IMR-90 (cell line): ENCODE measurements at regions not wholly inside any gene's neighbourhood (a gene's known extent, or its start where the extent isn't known, plus 50 kb on each side); places are given as distances from the start of the nearest gene placed in this dataset.

ENCODE experiments used
- ATAC-seq: fragments of 200-7000 bp; cut with Tn5 transposase; 2 replicates; pipeline ENCODE4 v1.9.1; 2020; ENCODE audit warnings: low read depth, mild to moderate bottlenecking, moderate library complexity
- BruUV-seq: library from RNA; stranded (reverse); fragments of 400-500 nt; replicated peaks from 2 replicates; lab custom pipeline; 2021; lab: Mats Ljungman, UMichigan
- CTCF ChIA-PET: fragments of 300-600 bp; formaldehyde crosslinking; extraction: SDS; loops from one replicate; lab custom pipeline; 2021; ENCODE audit warnings: antibody characterized with exemption; lab: Yijun Ruan, JAX
- POLR2A ChIA-PET: fragments of 300-600 bp; sonication (Branson Sonifier 250); formaldehyde crosslinking; loops from one replicate; lab custom pipeline; 2022; ENCODE audit warnings: antibody characterized with exemption; ENCODE audit not compliant: unreplicated experiment; lab: Charles Lee
- DNase-seq: peaks from one replicate; pipeline ENCODE4 v3.0.0; 2013
- H2AFZ ChIP-seq: replicated peaks from 2 replicates; pipeline ENCODE3; 2013; ENCODE audit warnings: low read length, mild to moderate bottlenecking; ENCODE audit not compliant: poor library complexity
- H2AK5ac ChIP-seq: 2 replicates; pipeline ENCODE4 v1.6.1; 2013; ENCODE audit warnings: low read depth, low read length, inconsistent platforms
- H2AK9ac ChIP-seq: replicated peaks from 2 replicates; pipeline ENCODE3; 2013; ENCODE audit warnings: mild to moderate bottlenecking, low read depth, low read length, moderate library complexity; ENCODE audit not compliant: poor library complexity
- H2BK120ac ChIP-seq: 2 replicates; pipeline ENCODE4 v1.6.1; 2013; ENCODE audit warnings: low read depth, low read length, inconsistent platforms
- H2BK15ac ChIP-seq: 3 replicates; pipeline ENCODE4 v1.6.1; 2013; ENCODE audit warnings: low read depth, low read length, inconsistent platforms
- H2BK20ac ChIP-seq: 2 replicates; pipeline ENCODE4 v1.6.1; 2013; ENCODE audit warnings: low read depth, mild to moderate bottlenecking, inconsistent platforms, low read length, moderate library complexity
- H2BK5ac ChIP-seq: 2 replicates; pipeline ENCODE4 v1.6.1; 2013; ENCODE audit warnings: mild to moderate bottlenecking, low read depth, low read length, inconsistent platforms; ENCODE audit not compliant: poor library complexity, severe bottlenecking
- H3K14ac ChIP-seq: replicated peaks from 2 replicates; pipeline ENCODE4 v1.6.1; 2013; ENCODE audit warnings: low read depth, low read length, inconsistent platforms
- H3K18ac ChIP-seq: 2 replicates; pipeline ENCODE4 v1.6.1; 2013; ENCODE audit warnings: low read depth, low read length, control low read depth
- H3K23ac ChIP-seq: 2 replicates; pipeline ENCODE4 v1.6.1; 2013; ENCODE audit warnings: low read depth, low read length, inconsistent platforms
- H3K27ac ChIP-seq: 2 replicates; pipeline ENCODE4 v1.5.1; 2013; ENCODE audit warnings: mild to moderate bottlenecking, control low read depth, low read length; ENCODE audit not compliant: insufficient read depth
- H3K27me3 ChIP-seq: 2 replicates; pipeline ENCODE4 v1.6.1; 2013; ENCODE audit warnings: low read length; ENCODE audit not compliant: control insufficient read depth, insufficient read depth
- H3K36me3 ChIP-seq: 2 replicates; pipeline ENCODE4 v1.6.1; 2013; ENCODE audit warnings: low read length, mixed read lengths; ENCODE audit not compliant: control insufficient read depth, insufficient read depth
- H3K4ac ChIP-seq: 2 replicates; pipeline ENCODE4 v1.6.1; 2013; ENCODE audit warnings: low read depth, low read length, inconsistent platforms
- H3K4me1 ChIP-seq: 2 replicates; pipeline ENCODE4 v1.6.1; 2013; ENCODE audit warnings: low read length, mixed read lengths; ENCODE audit not compliant: control insufficient read depth, insufficient read depth
- H3K4me2 ChIP-seq: 2 replicates; pipeline ENCODE4 v1.6.1; 2013; ENCODE audit warnings: low read depth, mild to moderate bottlenecking, control low read depth, low read length, moderate library complexity
- H3K4me3 ChIP-seq: 2 replicates; pipeline ENCODE4 v1.5.1; 2013; ENCODE audit warnings: low read depth, mild to moderate bottlenecking, control low read depth, low read length, moderate library complexity; ENCODE audit not compliant: insufficient read depth
- H3K56ac ChIP-seq: 2 replicates; pipeline ENCODE4 v1.6.1; 2013; ENCODE audit warnings: low read length, inconsistent platforms; ENCODE audit not compliant: insufficient read depth; ENCODE audit errors: extremely low read depth
- H3K79me1 ChIP-seq, 2 experiments: 2 replicates each; pipeline ENCODE4 v1.6.1; 2013; ENCODE audit warnings: low read length in 2 of 2, inconsistent platforms in 1 of 2, low read depth in 1 of 2
- H3K9ac ChIP-seq: 2 replicates; pipeline ENCODE4 v1.6.1; 2013; ENCODE audit warnings: low read depth, low read length, control low read depth
- H3K9me1 ChIP-seq: 2 replicates; pipeline ENCODE4 v1.6.1; 2013; ENCODE audit warnings: low read length, inconsistent platforms; ENCODE audit not compliant: insufficient read depth
- H3K9me3 ChIP-seq: 2 replicates; pipeline ENCODE4 v1.6.1; 2013; ENCODE audit warnings: low read length; ENCODE audit not compliant: control insufficient read depth, insufficient read depth
- H4K20me1 ChIP-seq: 2 replicates; pipeline ENCODE4 v1.6.1; 2013; ENCODE audit warnings: low read length, inconsistent platforms; ENCODE audit not compliant: insufficient read depth
- H4K5ac ChIP-seq: 2 replicates; pipeline ENCODE4 v1.6.1; 2013; ENCODE audit warnings: mild to moderate bottlenecking, low read depth, low read length, control low read depth
- H4K8ac ChIP-seq, 2 experiments: 2 replicates each; pipeline ENCODE4 v1.6.1; 2013; ENCODE audit warnings: low read depth in 2 of 2, low read length in 2 of 2, control low read depth in 1 of 2, inconsistent platforms in 1 of 2
- H4K91ac ChIP-seq: 2 replicates; pipeline ENCODE4 v1.6.1; 2013; ENCODE audit warnings: low read depth, low read length, inconsistent platforms; ENCODE audit not compliant: insufficient read depth
- MAFK ChIP-seq: IDR thresholded peaks from 2 replicates; pipeline ENCODE4 v1.6.1; 2012; ENCODE audit warnings: low read depth, low read length, improper control_type of control experiment
- MAZ ChIP-seq: IDR thresholded peaks from 2 replicates; pipeline ENCODE4 v1.6.1; 2012; ENCODE audit warnings: low read depth, mild to moderate bottlenecking, low read length, improper control_type of control experiment, moderate library complexity, borderline replicate concordance
- RCOR1 ChIP-seq: IDR thresholded peaks from 2 replicates; pipeline ENCODE4 v1.6.1; 2012; ENCODE audit warnings: mild to moderate bottlenecking, low read length, improper control_type of control experiment; ENCODE audit not compliant: insufficient replicate concordance
- WGBS, 2 experiments: methylation state at CpG; one replicate each; pipeline versions ENCODE4 v1.1.5 to v1.1.7; 2013; ENCODE audit warnings: missing lambda C conversion rate in 2 of 2; ENCODE audit not compliant: insufficient read length in 1 of 2; ENCODE audit errors: extremely low coverage in 2 of 2; 5-methylcytosine and 5-hydroxymethylcytosine counted together
- dilution Hi-C: fragments of 300-500 bp; cut with HindIII; formaldehyde crosslinking; loops from one replicate; pipeline ENCODE4 v1.14.3; 2018; ENCODE audit warnings: low sequenced_read_pairs; ENCODE audit not compliant: unreplicated experiment
- in situ Hi-C: fragments of 300-500 bp; cut with MboI; formaldehyde crosslinking; loops from 3 replicates; pipeline ENCODE4 v1.14.3; 2019; ENCODE audit warnings: low sequenced_read_pairs, inconsistent platforms, mixed read lengths
- intact Hi-C: fragments of 100-400 bp; cut with micrococcal nuclease; formaldehyde crosslinking; loops from 2 replicates; pipeline ENCODE4 v1.10.0; 2022
- TF ChIP-seq, protein P1 (sequence below): conservative IDR thresholded peaks from 2 replicates; pipeline ENCODE4 v1.5.1; 2012; ENCODE audit warnings: mild to moderate bottlenecking, low read depth, low read length, improper control_type of control experiment

DNA sequence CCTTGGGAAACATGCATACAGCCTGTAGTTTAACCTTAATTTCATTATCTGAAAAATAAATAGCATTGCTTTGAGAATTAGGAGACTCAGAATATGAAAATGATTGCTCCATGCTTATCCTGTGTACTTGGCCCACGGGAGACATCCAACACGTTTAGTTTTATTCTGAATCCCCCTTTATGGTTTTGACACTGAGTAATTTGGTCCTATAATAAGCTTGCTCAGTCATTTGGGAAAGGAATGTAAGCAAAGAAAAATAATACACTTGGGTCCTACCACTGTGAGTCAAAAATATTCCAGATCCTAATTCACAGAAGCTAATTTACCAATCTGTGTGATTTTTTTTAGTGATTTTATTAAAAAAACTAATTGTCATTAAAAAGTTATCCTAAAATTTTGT lies 557.3 kb downstream of the USP25 start:
- dilution Hi-C loops, result no loop called here
- in situ Hi-C loops, result no loop called here
- H3K56ac ChIP-seq, result no peak overlapping the region

More for the DNA sequence above, 557.3 kb downstream of the USP25 start:
- no peaks in the 10 kb centered on the region for H3K79me1 ChIP-seq
- no peak overlapping the region for H4K91ac ChIP-seq
- H2AFZ ChIP-seq, result no peak overlapping the region
- no peak for TF ChIP-seq MAZ
- TF ChIP-seq RCOR1, result no peak
- TF ChIP-seq MAFK, result no peak
- TF ChIP-seq, protein P1, sequence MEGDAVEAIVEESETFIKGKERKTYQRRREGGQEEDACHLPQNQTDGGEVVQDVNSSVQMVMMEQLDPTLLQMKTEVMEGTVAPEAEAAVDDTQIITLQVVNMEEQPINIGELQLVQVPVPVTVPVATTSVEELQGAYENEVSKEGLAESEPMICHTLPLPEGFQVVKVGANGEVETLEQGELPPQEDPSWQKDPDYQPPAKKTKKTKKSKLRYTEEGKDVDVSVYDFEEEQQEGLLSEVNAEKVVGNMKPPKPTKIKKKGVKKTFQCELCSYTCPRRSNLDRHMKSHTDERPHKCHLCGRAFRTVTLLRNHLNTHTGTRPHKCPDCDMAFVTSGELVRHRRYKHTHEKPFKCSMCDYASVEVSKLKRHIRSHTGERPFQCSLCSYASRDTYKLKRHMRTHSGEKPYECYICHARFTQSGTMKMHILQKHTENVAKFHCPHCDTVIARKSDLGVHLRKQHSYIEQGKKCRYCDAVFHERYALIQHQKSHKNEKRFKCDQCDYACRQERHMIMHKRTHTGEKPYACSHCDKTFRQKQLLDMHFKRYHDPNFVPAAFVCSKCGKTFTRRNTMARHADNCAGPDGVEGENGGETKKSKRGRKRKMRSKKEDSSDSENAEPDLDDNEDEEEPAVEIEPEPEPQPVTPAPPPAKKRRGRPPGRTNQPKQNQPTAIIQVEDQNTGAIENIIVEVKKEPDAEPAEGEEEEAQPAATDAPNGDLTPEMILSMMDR, result no peak
- no peak overlapping the region for H2BK120ac ChIP-seq
- H3K36me3 ChIP-seq, result no peaks in the 10 kb centered on the region
- H3K9me3 ChIP-seq, result no peaks in the 10 kb centered on the region
- no peak overlapping the region for H3K4me3 ChIP-seq
- no TSS peak for BruUV-seq
- no peak overlapping the region for H3K4ac ChIP-seq
- H2BK15ac ChIP-seq, result no peak overlapping the region
- intact Hi-C loops, result no loop called here
- no peak overlapping the region for H3K27ac ChIP-seq
- no peaks in the 10 kb centered on the region for H4K20me1 ChIP-seq
- ChIA-PET CTCF (no interaction called here), POLR2A (no interaction called here)
- H2BK5ac ChIP-seq, result no peak overlapping the region
- H4K8ac ChIP-seq, result no peak overlapping the region
- no peak overlapping the region for H3K18ac ChIP-seq
- no peak overlapping the region for H3K23ac ChIP-seq
- no peaks in the 10 kb centered on the region for H3K27me3 ChIP-seq
- DNase-seq (no peak), ATAC-seq (no peak)
- H3K9ac ChIP-seq, result no peak overlapping the region
- no peak overlapping the region for H2AK5ac ChIP-seq
- H2AK9ac ChIP-seq, result no peak overlapping the region
- no peaks in the 10 kb centered on the region for H3K9me1 ChIP-seq
- no peaks in the 10 kb centered on the region for H3K4me1 ChIP-seq
- no peak overlapping the region for H4K5ac ChIP-seq
- WGBS, 2 experiments, result no CpG with 5 or more reads among the region's 2 CpGs
- H2BK20ac ChIP-seq, result no peak overlapping the region
- no peak overlapping the region for H3K4me2 ChIP-seq
- no peak overlapping the region for H3K14ac ChIP-seq
